H9 (cell line): ENCODE measurements at regions not wholly inside any gene's neighbourhood (a gene's known extent, or its start where the extent isn't known, plus 50 kb on each side); places are given as distances from the start of the nearest gene placed in this dataset.

ENCODE experiments used
- DNase-seq: peaks from one replicate; pipeline ENCODE4 v3.0.0-alpha.2; 2017
- H2AFZ ChIP-seq: one replicate; pipeline ENCODE4 v1.6.1; 2013; ENCODE audit warnings: mild to moderate bottlenecking, low read length, control low read depth, moderate library complexity
- H2AK5ac ChIP-seq: 2 replicates; pipeline ENCODE4 v1.6.1; 2013; ENCODE audit warnings: low read length, control low read depth, mixed read lengths; ENCODE audit not compliant: insufficient read length
- H2BK120ac ChIP-seq: one replicate; pipeline ENCODE4 v1.6.1; 2013; ENCODE audit warnings: low read depth, mild to moderate bottlenecking, low read length, control low read depth, inconsistent platforms; ENCODE audit not compliant: poor library complexity, severe bottlenecking
- H2BK12ac ChIP-seq: 2 replicates; pipeline ENCODE4 v1.6.1; 2013; ENCODE audit warnings: low read length, control low read depth, mixed read lengths, low read depth; ENCODE audit not compliant: insufficient read length
- H2BK15ac ChIP-seq: 2 replicates; pipeline ENCODE4 v1.6.1; 2013; ENCODE audit warnings: low read depth, low read length, control low read depth
- H2BK20ac ChIP-seq: one replicate; pipeline ENCODE4 v1.6.1; 2013; ENCODE audit warnings: low read depth, mild to moderate bottlenecking, low read length, control low read depth, inconsistent platforms; ENCODE audit not compliant: poor library complexity, severe bottlenecking
- H2BK5ac ChIP-seq: 2 replicates; pipeline ENCODE4 v1.6.1; 2013; ENCODE audit warnings: low read length, control low read depth, mixed read lengths; ENCODE audit not compliant: insufficient read length
- H3K14ac ChIP-seq: 2 replicates; pipeline ENCODE4 v1.6.1; 2013; ENCODE audit warnings: low read length, control low read depth; ENCODE audit not compliant: insufficient read depth
- H3K18ac ChIP-seq: 2 replicates; pipeline ENCODE4 v1.6.1; 2013; ENCODE audit warnings: low read depth, mild to moderate bottlenecking, mixed read lengths, low read length, control low read depth; ENCODE audit not compliant: insufficient read length
- H3K23ac ChIP-seq: 2 replicates; pipeline ENCODE4 v1.6.1; 2013; ENCODE audit warnings: low read length, control low read depth, mixed read lengths, low read depth; ENCODE audit not compliant: insufficient read length
- H3K23me2 ChIP-seq: 2 replicates; pipeline ENCODE4 v1.6.1; 2013; ENCODE audit warnings: low read depth, mild to moderate bottlenecking, mixed read lengths, low read length, control low read depth; ENCODE audit not compliant: insufficient read length, poor library complexity, severe bottlenecking
- H3K27ac ChIP-seq: 2 replicates; pipeline ENCODE4 v1.5.1; 2013; ENCODE audit warnings: low read length, control low read depth, mixed read lengths, low read depth; ENCODE audit not compliant: insufficient read length
- H3K27me3 ChIP-seq: 2 replicates; pipeline ENCODE4 v1.6.1; 2013; ENCODE audit warnings: low read length, control low read depth, inconsistent platforms; ENCODE audit not compliant: insufficient read depth
- H3K4ac ChIP-seq: 2 replicates; pipeline ENCODE4 v1.6.1; 2013; ENCODE audit warnings: low read depth, mild to moderate bottlenecking, control low read depth, inconsistent platforms, low read length, moderate library complexity
- H3K4me1 ChIP-seq: 2 replicates; pipeline ENCODE4 v1.6.1; 2013; ENCODE audit warnings: low read length, control low read depth, inconsistent platforms; ENCODE audit not compliant: insufficient read depth
- H3K4me2 ChIP-seq: 2 replicates; pipeline ENCODE4 v1.6.1; 2013; ENCODE audit warnings: low read length, control low read depth, mixed read lengths; ENCODE audit not compliant: insufficient read length, insufficient read depth
- H3K56ac ChIP-seq: 2 replicates; pipeline ENCODE4 v1.6.1; 2013; ENCODE audit warnings: low read depth, mild to moderate bottlenecking, mixed read lengths, low read length, control low read depth; ENCODE audit not compliant: insufficient read length
- H3K79me1 ChIP-seq: 2 replicates; pipeline ENCODE4 v1.6.1; 2013; ENCODE audit warnings: low read depth, mild to moderate bottlenecking, moderate library complexity, low read length, control low read depth, inconsistent platforms; ENCODE audit not compliant: insufficient read depth, poor library complexity, severe bottlenecking
- H3K79me2 ChIP-seq: 2 replicates; pipeline ENCODE4 v1.6.1; 2013; ENCODE audit warnings: low read length, control low read depth, inconsistent platforms; ENCODE audit not compliant: insufficient read depth
- H3K9ac ChIP-seq: 2 replicates; pipeline ENCODE4 v1.6.1; 2013; ENCODE audit warnings: low read length, control low read depth, mixed read lengths; ENCODE audit not compliant: insufficient read length; ENCODE audit errors: extremely low read depth
- H3K9me3 ChIP-seq: one replicate; pipeline ENCODE4 v1.6.1; 2013; ENCODE audit warnings: low read depth, low read length, inconsistent platforms; ENCODE audit not compliant: control insufficient read depth
- H3T11ph ChIP-seq: one replicate; pipeline ENCODE4 v1.6.1; 2013; ENCODE audit warnings: mild to moderate bottlenecking, low read length, control low read depth, inconsistent platforms
- H4K20me1 ChIP-seq: one replicate; pipeline ENCODE4 v1.6.1; 2013; ENCODE audit not compliant: control insufficient read depth, insufficient read length, insufficient read depth
- H4K5ac ChIP-seq: 2 replicates; pipeline ENCODE4 v1.6.1; 2013; ENCODE audit warnings: low read depth, mild to moderate bottlenecking, mixed read lengths, low read length, control low read depth; ENCODE audit not compliant: insufficient read length
- H4K8ac ChIP-seq: replicated peaks from 2 replicates; pipeline ENCODE4 v1.6.1; 2013; ENCODE audit warnings: low read length, control low read depth, mixed read lengths, low read depth; ENCODE audit not compliant: insufficient read length
- H4K91ac ChIP-seq: 2 replicates; pipeline ENCODE4 v1.6.1; 2013; ENCODE audit warnings: low read depth, mild to moderate bottlenecking, moderate library complexity, mixed read lengths, low read length, control low read depth; ENCODE audit not compliant: insufficient read length
- H3K27ac Mint-ChIP-seq, 3 experiments: 2 replicates in 2 of 3; 3 replicates in 1 of 3; pipeline ENCODE4 v1.8.0; 2020 to 2021; ENCODE audit warnings: mixed read lengths in 3 of 3, mild to moderate bottlenecking in 1 of 3, moderate library complexity in 1 of 3
- H3K27me3 Mint-ChIP-seq: 2 replicates; pipeline ENCODE4 v1.8.0; 2021; ENCODE audit warnings: low read depth, mild to moderate bottlenecking, moderate library complexity, mixed read lengths
- H3K36me3 Mint-ChIP-seq, 3 experiments: 2 replicates in 2 of 3; 3 replicates in 1 of 3; pipeline ENCODE4 v1.8.0; 2020 to 2021; ENCODE audit warnings: low read depth in 3 of 3, mixed read lengths in 3 of 3; ENCODE audit not compliant: insufficient read depth in 1 of 3
- H3K4me1 Mint-ChIP-seq, 2 experiments: 2 replicates each; pipeline ENCODE4 v1.8.0; 2020; ENCODE audit warnings: mixed read lengths in 2 of 2
- H3K4me3 Mint-ChIP-seq, 2 experiments: 2 replicates in 1 of 2; 3 replicates in 1 of 2; pipeline ENCODE4 v1.8.0; 2020 to 2021; ENCODE audit warnings: mild to moderate bottlenecking in 2 of 2, mixed read lengths in 2 of 2, moderate library complexity in 1 of 2
- H3K9me3 Mint-ChIP-seq, 2 experiments: 2 replicates in 1 of 2; 3 replicates in 1 of 2; pipeline ENCODE4 v1.8.0; 2020; ENCODE audit warnings: mild to moderate bottlenecking in 2 of 2, mixed read lengths in 2 of 2, moderate library complexity in 1 of 2
- CTCF ChIP-seq: fragments of 200-600 bp; sonication (generic); conservative IDR thresholded peaks from 3 replicates; pipeline ENCODE4 v1.8.0; 2021; ENCODE audit warnings: antibody characterized with exemption, mild to moderate bottlenecking
- WGBS: extraction: QIAGEN DNeasy Blood & Tissue Kit; methylation state at CpG from one replicate; pipeline ENCODE4 v1.1.7; 2013; ENCODE audit warnings: missing lambda C conversion rate, low lambda C conversion rate, mixed read lengths; ENCODE audit not compliant: insufficient read length; ENCODE audit errors: extremely low coverage; 5-methylcytosine and 5-hydroxymethylcytosine counted together

- H4K8ac ChIP-seq, result no peak overlapping the region
- H2BK120ac ChIP-seq, result no peak overlapping the region
- no peak overlapping the region for H2BK12ac ChIP-seq
- no peak overlapping the region for H3K27ac Mint-ChIP-seq
- no peak overlapping the region for H4K5ac ChIP-seq
- no peak overlapping the region for H3K4me2 ChIP-seq
- no peaks in the 10 kb centered on the region; the same call in 1 of the 2 replicates for H3K27me3 Mint-ChIP-seq
- H2BK20ac ChIP-seq, result no peak overlapping the region
- no peak for DNase-seq
- peaks cover 12 to 16% of the 10 kb centered on the region in 2 experiments for H3K4me1 Mint-ChIP-seq
- no peak overlapping the region for H4K91ac ChIP-seq
- no peaks in the 10 kb centered on the region for H3K4me1 ChIP-seq
- H3K27ac ChIP-seq, result no peak overlapping the region
- no peaks in the 10 kb centered on the region for H3K23me2 ChIP-seq
- H3K9ac ChIP-seq, result no peak overlapping the region
- H2AFZ ChIP-seq, result no peak overlapping the region
- no peak overlapping the region for H3T11ph ChIP-seq
- no peak overlapping the region for H3K23ac ChIP-seq
- H3K27me3 ChIP-seq, result no peaks in the 10 kb centered on the region
- no peak for TF ChIP-seq CTCF
- no peak overlapping the region for H2BK5ac ChIP-seq
- H3K56ac ChIP-seq, result no peak overlapping the region
- H3K9me3 Mint-ChIP-seq, result no peaks in the 10 kb centered on the region
- no peak overlapping the region for H3K18ac ChIP-seq
- no peak overlapping the region for H2BK15ac ChIP-seq
- no CpG with 5 or more reads among the region's 8 CpGs for WGBS
- H4K20me1 ChIP-seq, result no peaks in the 10 kb centered on the region
- no peaks in the 10 kb centered on the region for H3K9me3 ChIP-seq
- no peak overlapping the region for H2AK5ac ChIP-seq
- no peak overlapping the region for H3K4ac ChIP-seq
- no peaks in the 10 kb centered on the region for H3K79me2 ChIP-seq
- H3K14ac ChIP-seq, result no peak overlapping the region
- H3K36me3 Mint-ChIP-seq, result no peaks in the 10 kb centered on the region
- no peaks in the 10 kb centered on the region for H3K79me1 ChIP-seq
- no peak overlapping the region for H3K4me3 Mint-ChIP-seq
Measured at GRCh38 chr7:130872756-130873448, 138.9 kb upstream of the KLF14 start.
